ENCODE measurements at regions not wholly inside any gene's neighbourhood (a gene's known extent, or its start where the extent isn't known, plus 50 kb on each side); places are given as distances from the start of the nearest gene placed in this dataset.
A peak's percentile ranks its signal among the peaks of the same experiment; 100 is the strongest.

- DNase-seq (ENCODE audit: low read depth) = no peak
- no peak overlapping the region for H3K4me3 ChIP-seq (ENCODE audit: control insufficient read depth, low read depth, low read length)
- TF ChIP-seq CTCF (IDR thresholded peaks at IDR 0.05; ENCODE audit: control insufficient read depth, insufficient read depth, low read depth, low read length, missing control alignments) = peak; percentile 69
Measured at GRCh38 chr12:67025543-67026114, 243.5 kb upstream of the CAND1 start.

GRCh38 chr12:67026487-67027246 lies 242.5 kb upstream of the CAND1 start:
- H3K4me3 ChIP-seq (ENCODE audit: control insufficient read depth, low read depth, low read length) = no peak overlapping the region
- no peak for DNase-seq (ENCODE audit: low read depth)
- no peak for TF ChIP-seq CTCF (IDR thresholded peaks at IDR 0.05; ENCODE audit: control insufficient read depth, insufficient read depth, low read depth, low read length, missing control alignments)

- TF ChIP-seq CTCF (IDR thresholded peaks at IDR 0.05; ENCODE audit: control insufficient read depth, insufficient read depth, low read depth, low read length, missing control alignments) = no peak
Measured at GRCh38 chr12:67028529-67028928, 240.6 kb upstream of the CAND1 start.

GRCh38 chr12:67034110-67034879 lies 234.9 kb upstream of the CAND1 start:
- H3K4me3 ChIP-seq (ENCODE audit: control insufficient read depth, low read depth, low read length) = no peak overlapping the region
- DNase-seq (ENCODE audit: low read depth) = no peak
- no peak for TF ChIP-seq CTCF (IDR thresholded peaks at IDR 0.05; ENCODE audit: control insufficient read depth, insufficient read depth, low read depth, low read length, missing control alignments)

More at GRCh38 chr12:67028529-67028928, 240.6 kb upstream of the CAND1 start:
- DNase-seq (ENCODE audit: low read depth) = no peak
- H3K4me3 ChIP-seq (ENCODE audit: control insufficient read depth, low read depth, low read length) = no peak overlapping the region

- no peak overlapping the region for H3K4me3 ChIP-seq (ENCODE audit: control insufficient read depth, low read depth, low read length)
- TF ChIP-seq CTCF (IDR thresholded peaks at IDR 0.05; ENCODE audit: control insufficient read depth, insufficient read depth, low read depth, low read length, missing control alignments) = no peak
- DNase-seq (ENCODE audit: low read depth) = no peak
Measured at GRCh38 chr12:67035121-67035520, 234.0 kb upstream of the CAND1 start.

GRCh38 chr12:67038486-67038885 lies 230.7 kb upstream of the CAND1 start:
- TF ChIP-seq CTCF (IDR thresholded peaks at IDR 0.05; ENCODE audit: control insufficient read depth, insufficient read depth, low read depth, low read length, missing control alignments) = no peak
- no peak overlapping the region for H3K4me3 ChIP-seq (ENCODE audit: control insufficient read depth, low read depth, low read length)
- no peak for DNase-seq (ENCODE audit: low read depth)

Measured in AG09309 (cell line).